Nephron (organoid): ENCODE measurements at regions not wholly inside any gene's neighbourhood (a gene's known extent, or its start where the extent isn't known, plus 50 kb on each side); places are given as distances from the start of the nearest gene placed in this dataset.

ENCODE experiments used
- H3K27ac Mint-ChIP-seq, 3 experiments: 2 replicates each; pipeline ENCODE4 v1.8.0; 2020; ENCODE audit warnings: mixed read lengths in 3 of 3, mild to moderate bottlenecking in 2 of 3, moderate library complexity in 1 of 3
- H3K27me3 Mint-ChIP-seq: 2 replicates; pipeline ENCODE4 v1.8.0; 2021; ENCODE audit warnings: low read depth, mild to moderate bottlenecking, moderate library complexity, mixed read lengths
- H3K36me3 Mint-ChIP-seq: 2 replicates; pipeline ENCODE4 v1.8.0; 2020; ENCODE audit warnings: low read depth, mixed read lengths
- H3K4me1 Mint-ChIP-seq: 2 replicates; pipeline ENCODE4 v1.8.0; 2020; ENCODE audit warnings: mixed read lengths
- H3K4me3 Mint-ChIP-seq, 3 experiments: 2 replicates each; pipeline ENCODE4 v1.8.0; 2020; ENCODE audit warnings: mild to moderate bottlenecking in 3 of 3, mixed read lengths in 3 of 3, moderate library complexity in 2 of 3
- H3K9me3 Mint-ChIP-seq: 2 replicates; pipeline ENCODE4 v1.8.0; 2020; ENCODE audit warnings: mixed read lengths
- TF ChIP-seq, protein P1 (sequence below), 3 experiments: fragments of 200-600 bp; sonication (generic); IDR thresholded peaks; one replicate each; pipeline ENCODE4 v1.5.0; 2021; ENCODE audit warnings: antibody characterized with exemption in 3 of 3; ENCODE audit not compliant: unreplicated experiment in 3 of 3

DNA sequence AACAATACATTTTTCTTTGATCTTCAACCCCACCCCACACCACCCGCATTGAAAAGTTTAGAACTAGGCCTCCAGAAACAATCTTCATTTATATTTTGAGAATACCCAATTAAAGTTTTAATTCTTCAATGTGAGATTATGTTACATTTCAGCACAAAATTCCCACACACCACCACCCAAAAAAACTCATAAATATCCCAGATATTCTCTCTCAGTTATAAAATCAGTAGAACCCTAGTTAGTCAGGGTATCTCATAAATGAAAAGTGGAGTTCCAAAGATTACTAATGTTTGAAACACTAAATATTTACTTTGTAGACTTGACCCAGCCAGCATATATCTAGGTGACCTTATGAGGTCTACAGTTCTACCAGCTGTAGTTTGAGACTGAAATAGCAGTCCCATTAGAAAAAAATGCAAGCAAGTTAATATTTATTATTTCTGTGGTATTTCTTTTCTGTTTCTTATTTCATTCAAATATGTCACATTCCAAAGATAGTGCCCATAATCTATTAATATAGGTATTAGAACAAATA lies 371.0 kb downstream of the TENT5A start:
- no peak overlapping the region for H3K27ac Mint-ChIP-seq
- H3K27me3 Mint-ChIP-seq: no peaks in the 10 kb centered on the region
- H3K9me3 Mint-ChIP-seq: peaks cover 2% of the 10 kb centered on the region
- TF ChIP-seq, protein P1, sequence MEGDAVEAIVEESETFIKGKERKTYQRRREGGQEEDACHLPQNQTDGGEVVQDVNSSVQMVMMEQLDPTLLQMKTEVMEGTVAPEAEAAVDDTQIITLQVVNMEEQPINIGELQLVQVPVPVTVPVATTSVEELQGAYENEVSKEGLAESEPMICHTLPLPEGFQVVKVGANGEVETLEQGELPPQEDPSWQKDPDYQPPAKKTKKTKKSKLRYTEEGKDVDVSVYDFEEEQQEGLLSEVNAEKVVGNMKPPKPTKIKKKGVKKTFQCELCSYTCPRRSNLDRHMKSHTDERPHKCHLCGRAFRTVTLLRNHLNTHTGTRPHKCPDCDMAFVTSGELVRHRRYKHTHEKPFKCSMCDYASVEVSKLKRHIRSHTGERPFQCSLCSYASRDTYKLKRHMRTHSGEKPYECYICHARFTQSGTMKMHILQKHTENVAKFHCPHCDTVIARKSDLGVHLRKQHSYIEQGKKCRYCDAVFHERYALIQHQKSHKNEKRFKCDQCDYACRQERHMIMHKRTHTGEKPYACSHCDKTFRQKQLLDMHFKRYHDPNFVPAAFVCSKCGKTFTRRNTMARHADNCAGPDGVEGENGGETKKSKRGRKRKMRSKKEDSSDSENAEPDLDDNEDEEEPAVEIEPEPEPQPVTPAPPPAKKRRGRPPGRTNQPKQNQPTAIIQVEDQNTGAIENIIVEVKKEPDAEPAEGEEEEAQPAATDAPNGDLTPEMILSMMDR (IDR thresholded peaks at IDR 0.05; ENCODE audit: unreplicated experiment in 3 of 3): no peak
- H3K4me3 Mint-ChIP-seq: no peak overlapping the region
- no peaks in the 10 kb centered on the region for H3K4me1 Mint-ChIP-seq
- no peaks in the 10 kb centered on the region for H3K36me3 Mint-ChIP-seq

DNA sequence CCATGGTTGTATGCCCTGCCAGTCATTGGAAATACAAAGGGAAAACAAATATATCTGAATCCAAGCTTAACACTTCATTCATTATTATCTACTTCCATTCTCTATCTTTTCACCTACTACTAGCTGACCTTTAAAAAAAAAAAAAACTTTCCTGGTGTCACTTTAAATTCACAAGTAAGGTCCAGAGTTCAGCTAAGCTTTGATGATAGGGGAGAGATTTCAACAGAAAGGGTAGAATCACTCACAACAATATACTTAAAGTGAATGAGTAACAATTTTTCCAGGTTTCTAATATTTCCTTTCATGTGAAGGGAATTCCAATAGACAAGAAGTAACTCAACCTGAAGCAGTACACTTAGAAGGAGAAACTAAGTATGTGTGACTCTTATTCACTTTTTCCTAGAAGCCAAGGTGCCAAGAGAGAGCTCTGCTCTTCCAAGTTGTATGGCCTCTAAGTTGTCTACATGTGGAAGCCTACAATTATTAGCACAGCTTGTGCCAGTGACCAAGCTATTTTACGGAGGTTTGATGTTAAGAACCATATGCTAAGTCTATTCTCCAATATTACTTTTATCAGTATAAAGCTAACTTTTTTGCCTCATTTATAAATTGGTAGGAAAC lies 371.7 kb downstream of the TENT5A start:
- no peaks in the 10 kb centered on the region for H3K4me1 Mint-ChIP-seq
- H3K36me3 Mint-ChIP-seq: no peaks in the 10 kb centered on the region
- no peaks in the 10 kb centered on the region for H3K27me3 Mint-ChIP-seq
- no peak overlapping the region for H3K4me3 Mint-ChIP-seq
- H3K9me3 Mint-ChIP-seq: peaks cover 2% of the 10 kb centered on the region
- TF ChIP-seq, protein P1 (IDR thresholded peaks at IDR 0.05; ENCODE audit: unreplicated experiment in 3 of 3): no peak
- no peak overlapping the region for H3K27ac Mint-ChIP-seq

DNA sequence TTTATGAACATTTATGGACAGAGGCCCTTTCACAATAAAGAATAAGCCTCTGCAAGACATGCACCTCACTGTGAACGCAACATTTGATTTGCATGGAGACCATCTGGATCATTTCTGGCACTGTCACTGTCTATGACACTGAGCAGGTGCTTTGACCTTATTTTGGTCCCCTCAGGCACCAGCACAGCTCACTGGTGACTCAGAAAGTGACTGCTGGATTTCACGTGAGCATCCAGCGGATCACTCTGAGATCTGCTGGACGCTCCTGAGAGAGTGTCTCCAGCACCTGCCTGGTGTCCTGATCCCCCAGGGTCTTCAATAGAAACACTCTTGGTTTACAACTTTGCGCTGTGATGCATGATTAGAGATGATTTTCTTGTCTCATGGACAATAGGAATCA lies 375.7 kb downstream of the TENT5A start:
- Mint-ChIP-seq H3K4me1 (no peaks in the 10 kb centered on the region), H3K27me3 (no peaks in the 10 kb centered on the region), H3K27ac (no peak overlapping the region), H3K9me3 (peaks cover 2% of the 10 kb centered on the region), H3K4me3 (no peak overlapping the region), H3K36me3 (no peaks in the 10 kb centered on the region)
- TF ChIP-seq, protein P1 (IDR thresholded peaks at IDR 0.05; ENCODE audit: unreplicated experiment in 3 of 3): no peak

DNA sequence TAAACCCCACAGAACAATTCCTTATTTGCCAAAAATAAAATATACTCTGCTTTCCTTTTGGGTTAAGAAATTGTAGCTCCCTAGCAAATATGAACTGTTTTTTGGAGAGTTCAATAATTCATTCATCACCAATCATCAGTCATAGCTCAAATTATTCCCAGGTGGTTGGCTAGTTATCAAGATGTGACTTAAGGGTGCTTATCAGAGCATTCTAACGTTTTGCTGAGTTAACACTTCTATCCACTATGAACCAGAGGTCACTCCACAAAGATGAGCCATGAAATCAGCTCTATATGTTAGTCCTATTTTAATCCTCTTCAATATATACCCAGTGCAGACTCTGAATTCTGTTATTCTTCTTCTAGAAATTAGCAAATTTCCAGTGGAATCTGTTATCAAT lies 379.1 kb downstream of the TENT5A start:
- Mint-ChIP-seq H3K27ac (no peak overlapping the region), H3K4me3 (no peak overlapping the region), H3K36me3 (no peaks in the 10 kb centered on the region), H3K4me1 (no peaks in the 10 kb centered on the region), H3K27me3 (no peaks in the 10 kb centered on the region), H3K9me3 (peaks cover 2% of the 10 kb centered on the region)
- TF ChIP-seq, protein P1 (IDR thresholded peaks at IDR 0.05; ENCODE audit: unreplicated experiment in 3 of 3): no peak

DNA sequence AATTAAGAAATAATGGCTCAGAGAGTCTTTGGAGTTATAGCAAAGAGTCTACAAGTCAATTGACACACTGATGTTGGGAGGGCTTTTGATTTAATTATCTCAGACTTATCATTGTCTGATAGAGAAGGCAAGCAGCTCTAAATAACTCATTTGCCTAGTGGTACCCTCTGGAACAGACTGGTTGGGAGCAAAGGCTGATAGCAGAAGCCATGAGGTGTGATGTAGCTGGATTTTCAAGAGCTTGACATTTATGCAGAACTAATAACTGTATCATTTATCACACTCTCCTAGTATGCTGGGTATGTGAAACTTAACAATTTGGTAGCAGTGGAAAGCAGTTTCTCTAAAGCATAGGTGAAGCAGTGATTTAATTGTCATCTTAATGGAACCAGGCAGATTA lies 380.6 kb downstream of the TENT5A start:
- no peak overlapping the region for H3K4me3 Mint-ChIP-seq
- H3K9me3 Mint-ChIP-seq: no peaks in the 10 kb centered on the region
- TF ChIP-seq, protein P1 (IDR thresholded peaks at IDR 0.05; ENCODE audit: unreplicated experiment in 3 of 3): no peak
- H3K27ac Mint-ChIP-seq: no peak overlapping the region
- no peaks in the 10 kb centered on the region for H3K4me1 Mint-ChIP-seq
- H3K36me3 Mint-ChIP-seq: no peaks in the 10 kb centered on the region
- H3K27me3 Mint-ChIP-seq: no peaks in the 10 kb centered on the region

DNA sequence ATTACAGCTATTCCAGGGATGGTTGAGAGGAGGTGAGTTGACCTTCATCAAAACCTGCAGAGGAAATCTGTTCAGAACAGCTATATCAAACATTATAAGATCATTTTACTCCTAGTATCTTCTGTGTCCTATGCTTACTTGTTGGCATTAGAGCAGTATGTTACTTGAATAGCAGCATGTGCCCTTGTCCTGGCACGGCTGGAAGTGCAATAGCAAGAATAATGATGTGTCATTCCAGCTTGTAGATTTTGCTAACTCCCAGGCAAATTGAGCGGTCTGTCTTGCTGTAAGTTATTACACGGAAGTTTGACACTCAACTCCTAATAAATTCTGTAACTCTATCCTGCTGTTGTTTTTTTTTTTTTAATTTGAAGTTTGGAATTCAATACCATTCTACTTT lies 385.5 kb downstream of the TENT5A start:
- H3K4me1 Mint-ChIP-seq: no peaks in the 10 kb centered on the region
- H3K9me3 Mint-ChIP-seq: peaks cover 3% of the 10 kb centered on the region
- H3K4me3 Mint-ChIP-seq: no peak overlapping the region
- no peaks in the 10 kb centered on the region for H3K36me3 Mint-ChIP-seq
- no peak overlapping the region for H3K27ac Mint-ChIP-seq
- H3K27me3 Mint-ChIP-seq: no peaks in the 10 kb centered on the region
- TF ChIP-seq, protein P1 (IDR thresholded peaks at IDR 0.05; ENCODE audit: unreplicated experiment in 3 of 3): no peak
